ENCODE measurements at regions not wholly inside any gene's neighbourhood (a gene's known extent, or its start where the extent isn't known, plus 50 kb on each side); places are given as distances from the start of the nearest gene placed in this dataset.
"Not testable (repeated sequence)": the region's sequence is repeated elsewhere in the genome, so short reads cannot be mapped to it uniquely, and the experiment has no call there.

DNA sequence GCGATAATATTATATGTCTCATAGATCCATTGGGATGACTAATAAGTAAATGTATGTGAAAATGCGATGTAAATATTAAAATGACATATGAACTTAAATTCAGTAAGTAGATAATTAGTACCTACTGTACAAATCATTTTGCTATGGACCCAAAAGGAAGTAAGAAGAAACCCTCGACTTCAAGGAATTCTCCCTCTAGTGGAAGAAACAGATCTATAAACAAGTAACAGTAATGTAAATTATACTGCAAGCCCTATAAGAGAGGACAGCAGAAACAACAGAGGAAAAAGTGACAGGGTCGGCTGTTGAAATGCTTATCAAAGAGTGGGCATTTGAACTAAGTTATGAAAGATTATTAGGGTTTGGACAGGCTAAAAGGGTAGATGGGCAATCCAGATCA, 320.3 kb downstream of the DMAC1 start:
- DNase-seq (ENCODE audit: low read depth, low spot score) = no peak

DNA sequence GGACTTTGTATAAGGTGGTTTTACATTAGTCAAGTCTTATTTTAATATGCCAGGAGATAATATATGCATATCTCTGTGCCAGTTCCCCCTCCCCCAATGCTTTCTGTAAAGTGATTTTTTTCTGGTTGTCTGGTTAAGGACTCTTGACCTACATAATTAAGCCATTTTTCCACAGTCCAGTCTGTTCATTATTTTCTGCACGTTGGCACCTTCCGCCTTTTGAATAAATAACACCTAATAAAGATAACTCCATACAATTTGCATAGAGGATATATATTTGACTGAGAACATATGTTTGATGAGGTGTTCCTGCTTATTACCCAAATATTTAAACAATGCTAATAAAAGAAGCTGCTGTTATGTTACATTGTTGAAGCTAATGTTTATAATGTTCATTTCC, 320.9 kb downstream of the DMAC1 start:
- no peak for DNase-seq (ENCODE audit: low read depth, low spot score)

DNA sequence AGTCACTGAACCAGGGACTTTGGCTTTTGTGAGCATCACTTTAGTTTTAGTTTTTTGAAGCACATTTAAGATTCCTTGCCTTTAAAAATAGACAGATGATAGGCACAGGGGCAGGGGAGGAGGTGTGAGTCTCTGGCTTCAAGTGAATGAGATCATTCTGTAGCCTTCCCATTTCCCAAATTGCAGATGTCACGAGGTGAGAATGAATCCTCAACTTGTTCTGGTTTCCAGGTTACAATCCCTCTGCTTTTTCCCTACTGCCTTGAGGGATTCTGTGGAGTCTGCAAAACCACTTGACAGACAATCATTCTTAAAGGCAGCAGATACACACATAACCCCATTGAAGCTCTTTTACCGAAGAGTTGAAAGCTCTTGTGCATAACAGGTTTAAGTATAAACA, 332.4 kb downstream of the DMAC1 start:
- no peak for DNase-seq (ENCODE audit: low read depth, low spot score)

DNA sequence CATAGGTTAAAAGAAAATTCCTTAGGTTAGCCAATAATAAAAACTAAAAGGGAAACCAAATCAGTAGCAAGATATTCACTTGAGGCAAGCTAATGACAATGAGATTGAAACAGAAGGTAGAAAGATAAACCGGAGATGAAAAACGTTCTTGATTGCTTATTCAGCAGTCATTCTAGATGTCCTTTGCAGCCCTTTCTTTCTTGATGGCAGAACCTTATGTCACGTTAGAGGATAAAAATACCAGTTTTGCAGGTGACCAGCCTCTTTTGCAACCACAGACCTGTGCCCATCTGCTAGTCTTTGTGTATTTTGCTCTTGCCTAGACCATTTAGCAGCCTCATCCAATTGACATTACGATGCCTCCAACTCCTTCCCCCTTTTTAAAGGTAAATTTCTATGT, 337.8 kb downstream of the DMAC1 start:
- DNase-seq (ENCODE audit: low read depth, low spot score) = no peak

DNA sequence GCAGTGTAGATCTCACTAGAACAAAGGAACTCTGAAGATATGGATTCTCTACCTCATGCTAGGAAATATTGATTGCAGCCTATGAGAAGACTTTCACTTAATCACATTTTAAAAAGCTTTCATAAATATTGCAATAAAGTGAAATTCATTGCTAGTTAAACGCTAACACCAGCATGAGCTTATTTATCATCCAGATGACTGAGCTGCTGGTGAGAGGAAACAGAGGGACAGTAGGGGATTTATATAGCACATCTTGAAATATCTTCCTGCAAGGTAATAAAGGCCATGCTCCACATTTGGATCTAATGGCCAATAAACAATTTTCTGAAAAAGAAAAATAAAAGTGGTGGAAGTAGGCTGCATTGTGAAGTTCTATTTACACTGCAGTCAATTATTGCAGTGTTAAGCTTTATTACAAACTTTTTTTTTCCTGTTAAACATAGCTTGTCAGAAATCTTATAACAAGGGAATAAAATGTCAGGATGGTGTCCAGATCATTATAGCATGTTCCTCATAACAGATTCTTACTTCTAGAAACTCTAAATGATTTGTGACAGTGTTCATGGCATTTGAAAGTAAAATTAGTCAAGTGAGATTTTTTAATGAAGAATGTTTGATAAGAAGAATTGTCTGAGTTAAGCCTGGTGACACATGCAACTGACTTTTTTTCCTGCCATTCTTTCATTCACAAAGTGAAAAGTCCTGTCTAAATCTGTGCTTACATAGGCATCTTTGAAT, 342.6 kb downstream of the DMAC1 start:
- DNase-seq (ENCODE audit: low read depth, low spot score) = no peak

DNA sequence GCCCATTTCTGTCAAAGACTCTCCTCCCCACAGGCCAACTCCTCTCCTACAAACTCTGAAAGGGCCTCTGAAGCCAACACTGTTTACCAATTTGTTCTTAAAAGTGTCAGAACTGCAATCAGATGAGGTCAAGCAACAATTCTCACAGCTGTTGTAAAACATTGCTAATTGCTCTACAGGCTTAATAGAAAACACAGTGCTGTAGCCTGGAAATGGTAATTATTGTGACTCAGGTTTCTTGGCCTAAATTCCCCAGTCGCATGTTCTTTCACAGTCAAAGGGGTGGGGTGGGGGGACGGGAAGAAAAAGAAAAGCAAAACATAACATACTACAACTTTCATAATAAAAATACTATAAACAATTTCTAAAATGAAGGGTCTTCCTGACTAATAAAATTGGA, 343.2 kb downstream of the DMAC1 start:
- no peak for DNase-seq (ENCODE audit: low read depth, low spot score)

DNA sequence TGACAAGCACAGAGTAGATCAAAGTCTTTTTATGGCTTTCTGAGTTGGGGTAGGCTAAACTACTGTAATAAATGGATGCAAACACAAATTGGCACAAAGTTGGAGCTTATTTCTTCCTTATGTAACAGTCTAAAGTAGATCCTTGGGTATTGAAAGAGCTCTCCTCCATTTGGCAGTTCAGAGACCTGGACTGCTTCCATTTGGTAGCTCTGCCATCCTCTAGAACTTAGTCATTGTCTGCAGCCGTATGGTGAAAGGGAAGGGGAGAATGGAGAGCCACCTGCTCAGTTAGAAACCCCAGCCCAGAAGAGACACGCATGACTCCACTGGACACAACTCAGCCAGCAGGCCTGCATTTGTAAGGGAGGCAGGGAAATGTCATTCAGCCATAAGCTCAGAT, 345.0 kb downstream of the DMAC1 start:
- DNase-seq (ENCODE audit: low read depth, low spot score) = no peak

DNA sequence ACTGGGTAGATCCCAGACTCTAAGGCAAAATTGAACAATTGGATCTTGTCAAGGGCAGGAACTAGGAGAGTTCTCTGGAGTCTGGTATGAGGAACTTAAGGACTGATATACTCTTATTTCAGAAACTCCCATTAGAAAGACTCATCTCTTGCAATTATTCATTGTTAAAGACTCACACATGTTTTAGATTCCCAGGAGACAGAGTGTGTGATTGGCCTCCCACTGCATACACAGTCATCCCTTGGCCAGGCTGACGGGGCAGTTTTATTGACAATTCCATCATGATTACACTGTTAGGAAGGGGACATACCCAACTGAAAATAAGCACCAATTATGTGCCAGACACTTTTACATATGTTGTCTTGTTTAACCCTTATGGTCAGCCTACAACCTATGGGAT, 347.2 kb downstream of the DMAC1 start:
- DNase-seq (ENCODE audit: low read depth, low spot score) = no peak

DNA sequence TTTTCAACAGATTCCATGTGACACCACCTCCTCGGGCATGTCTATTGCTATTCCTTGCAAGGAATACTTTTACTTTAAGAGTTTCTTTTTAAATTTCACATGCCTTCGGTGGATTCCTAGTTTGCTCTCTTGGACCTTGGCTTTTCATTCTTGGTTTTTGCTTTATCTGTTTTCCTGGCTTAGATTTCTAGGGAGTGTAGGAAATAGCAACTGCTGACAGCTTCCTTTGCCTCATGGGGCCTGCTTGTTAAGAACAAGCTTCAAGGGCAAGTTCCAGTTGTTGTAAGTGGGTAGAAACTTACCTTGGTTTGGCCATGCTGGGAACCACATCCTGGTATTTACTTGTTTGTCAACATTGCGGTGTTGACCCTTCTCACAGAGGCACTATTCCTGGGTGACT, 348.5 kb downstream of the DMAC1 start:
- DNase-seq (ENCODE audit: low read depth, low spot score) = no peak

DNA sequence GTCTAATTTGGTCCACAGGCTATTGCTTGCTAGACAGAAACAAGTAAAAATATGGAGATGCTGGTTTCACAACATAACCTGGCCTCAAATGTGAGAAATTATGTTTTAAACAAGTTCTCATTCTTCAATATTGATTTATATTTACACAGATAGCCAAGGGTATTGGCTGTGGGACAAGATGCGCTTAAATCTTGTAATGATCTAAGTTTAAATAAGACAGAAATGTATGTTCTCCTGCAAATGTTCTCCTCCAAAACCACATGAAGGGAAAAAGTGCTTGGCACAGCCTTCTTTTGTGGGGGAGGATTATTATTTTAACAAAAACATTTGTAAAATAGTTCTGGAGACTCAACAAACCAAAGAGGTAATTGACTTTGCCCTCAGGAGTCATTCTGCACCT, 356.0 kb downstream of the DMAC1 start:
- DNase-seq (ENCODE audit: low read depth, low spot score) = no peak

DNA sequence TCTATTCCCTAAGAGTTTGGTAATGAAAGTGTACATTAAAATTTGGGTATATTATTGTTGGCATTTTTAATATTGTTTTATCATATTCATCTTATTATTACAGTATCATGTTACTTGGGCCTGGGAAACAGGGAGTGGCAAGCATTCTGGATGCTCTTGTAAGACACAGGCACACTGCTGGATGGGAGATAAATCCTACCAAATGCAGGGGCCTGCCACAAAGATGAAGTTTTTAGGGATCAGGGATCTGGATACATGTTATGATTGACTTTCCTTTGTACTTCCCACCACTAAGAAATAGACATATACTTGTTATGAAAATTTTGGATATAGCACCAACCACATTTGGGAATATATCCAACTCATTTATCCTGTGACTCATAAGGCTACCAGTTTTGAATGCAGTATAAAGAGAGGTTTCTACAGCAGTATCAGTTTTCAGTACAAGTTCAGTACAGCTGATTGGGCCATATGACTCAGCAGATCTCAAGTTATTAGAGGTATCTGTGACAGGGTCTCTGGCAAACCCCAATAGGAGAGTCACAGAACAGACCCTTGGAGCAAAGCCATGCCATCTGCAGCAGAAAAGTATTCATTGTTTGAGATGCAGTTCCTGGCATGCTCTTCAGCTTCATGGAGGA, 360.1 kb downstream of the DMAC1 start:
- no peak for DNase-seq (ENCODE audit: low read depth, low spot score)

DNA sequence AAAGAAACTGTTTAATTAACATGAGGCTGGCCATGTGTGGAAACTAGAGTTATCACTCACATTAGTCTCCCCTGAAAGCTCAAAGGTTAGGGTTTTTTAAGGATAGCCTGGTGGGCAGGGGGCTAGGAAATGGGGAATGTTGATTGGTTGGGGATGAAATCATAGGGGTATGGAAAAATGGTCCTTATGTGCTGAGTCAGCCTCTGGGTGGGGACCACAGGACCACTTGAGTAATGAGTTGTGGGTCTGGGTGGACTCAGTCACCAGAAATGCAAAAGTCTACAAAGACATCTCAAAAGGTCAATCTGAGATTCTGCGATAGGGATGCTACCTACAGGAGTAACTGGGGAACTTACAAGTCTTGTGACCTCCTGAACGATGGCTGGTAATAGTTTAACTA, 362.8 kb downstream of the DMAC1 start:
- no peak for DNase-seq (ENCODE audit: low read depth, low spot score)

DNA sequence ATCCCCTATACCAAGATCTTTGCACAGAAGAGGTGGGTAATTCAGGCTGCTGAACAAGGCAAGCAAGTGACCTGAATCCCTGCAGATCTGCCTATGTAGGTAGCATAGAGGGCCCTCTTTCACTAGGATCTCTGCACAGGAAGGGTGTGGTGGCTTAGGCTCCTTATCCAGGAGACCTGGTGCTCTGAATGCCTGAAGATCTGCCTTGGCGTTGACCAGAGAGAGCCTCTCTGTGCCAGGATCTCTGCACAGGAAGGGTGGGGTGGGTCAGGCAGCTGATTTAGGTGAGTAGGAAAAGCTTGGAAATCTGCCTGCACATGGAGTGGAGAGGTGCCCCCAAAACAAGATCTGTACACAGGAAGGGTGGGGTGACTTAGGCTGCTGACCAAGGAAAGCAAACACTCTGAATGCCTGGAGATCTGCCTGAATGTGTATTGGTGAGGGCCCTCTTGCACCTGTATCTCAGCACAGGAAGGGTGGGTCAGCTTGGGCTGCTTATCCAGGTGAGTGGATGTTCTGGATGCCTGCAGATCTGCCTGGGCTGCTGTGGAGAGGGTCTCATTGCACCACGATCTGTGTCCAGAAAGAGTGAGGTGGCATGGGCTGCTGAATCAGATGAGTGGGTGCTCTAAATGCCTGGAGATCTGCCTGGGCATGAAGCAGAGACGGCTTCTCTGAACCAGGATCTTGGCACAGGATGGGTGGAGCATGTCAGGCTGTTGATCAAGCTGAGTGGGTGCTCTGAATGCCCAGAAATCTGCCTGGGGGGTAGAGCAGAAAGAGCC, 365.9 kb downstream of the DMAC1 start:
- no peak for DNase-seq (ENCODE audit: low read depth, low spot score)

DNA sequence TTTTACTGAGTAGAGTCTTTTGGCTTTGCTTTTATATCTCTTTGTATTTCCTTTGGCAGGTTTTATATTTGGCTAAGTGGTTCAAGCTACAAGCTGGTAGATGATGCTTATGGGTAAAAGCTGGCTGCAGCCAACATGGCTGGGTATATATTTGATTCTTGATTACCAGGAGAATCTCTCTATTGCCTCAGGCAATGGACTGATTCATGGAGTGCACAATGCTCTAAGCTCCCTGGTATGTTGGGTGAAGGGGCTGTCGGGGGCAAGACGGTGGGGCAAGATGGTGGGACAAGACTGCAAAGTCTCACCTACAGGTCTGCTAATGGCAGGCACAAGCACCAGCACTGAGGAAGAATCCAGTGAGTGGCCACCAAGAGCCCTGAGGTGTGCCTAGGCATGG, 366.6 kb downstream of the DMAC1 start:
- DNase-seq (ENCODE audit: low read depth, low spot score) = no peak

DNA sequence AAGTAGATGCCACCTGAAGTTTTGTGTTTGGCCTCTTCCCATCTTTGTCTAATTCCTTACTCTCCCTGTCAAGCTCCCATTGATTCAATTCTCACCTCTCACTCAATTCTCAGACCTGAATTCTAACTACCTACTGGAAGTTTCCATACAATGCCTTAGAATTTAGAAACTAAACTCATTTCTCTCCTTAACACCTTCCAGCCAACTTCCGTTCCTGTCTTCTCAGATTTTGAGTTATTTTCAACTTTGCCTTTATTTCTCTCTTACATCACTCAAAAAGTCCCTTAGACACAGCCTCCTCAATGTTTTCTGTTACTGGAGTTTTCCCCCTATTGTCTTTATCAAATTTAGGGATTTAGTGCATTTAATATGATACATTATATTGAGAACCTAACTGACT, 382.2 kb downstream of the DMAC1 start:
- DNase-seq (ENCODE audit: low read depth, low spot score) = not testable (repeated sequence)

DNA sequence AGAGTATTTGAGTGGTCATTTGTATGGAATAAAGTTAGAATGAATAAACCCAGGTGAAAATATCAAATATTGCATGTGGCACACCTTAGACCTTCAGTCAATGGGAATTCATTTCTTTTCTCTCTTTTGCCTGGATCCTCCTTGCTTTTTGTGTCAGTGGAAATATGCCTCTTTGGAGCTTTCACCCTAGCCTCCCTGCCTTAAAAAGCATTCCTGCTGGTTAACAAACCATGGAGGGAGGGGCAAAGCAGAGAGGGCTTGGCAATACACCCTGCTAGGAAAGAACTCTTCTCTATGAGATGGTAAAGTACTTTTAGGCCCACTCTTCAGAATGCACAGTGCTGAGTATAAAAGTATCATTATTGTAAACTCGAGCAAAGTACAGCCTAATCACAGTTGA, 383.7 kb downstream of the DMAC1 start:
- no peak for DNase-seq (ENCODE audit: low read depth, low spot score)

DNA sequence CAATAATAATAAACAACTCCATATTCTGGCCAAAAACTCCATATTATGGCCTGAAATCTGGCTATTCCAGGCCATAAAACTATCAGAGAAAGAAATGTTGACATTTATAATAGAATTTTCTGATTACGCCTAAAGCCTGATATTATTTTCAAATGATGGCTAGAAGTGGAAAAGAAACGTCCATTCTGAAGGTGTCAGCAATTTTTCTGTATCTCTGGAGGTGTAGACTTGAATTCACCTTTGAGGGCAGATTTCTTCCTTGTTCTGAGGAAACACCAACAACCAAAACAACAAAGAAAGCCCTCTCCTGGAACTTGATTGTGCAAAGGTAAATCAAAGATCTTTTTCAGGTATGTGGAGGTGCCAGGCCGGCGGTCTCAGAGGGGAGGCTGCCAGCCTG, 390.7 kb downstream of the DMAC1 start:
- no peak for DNase-seq (ENCODE audit: low read depth, low spot score)

DNA sequence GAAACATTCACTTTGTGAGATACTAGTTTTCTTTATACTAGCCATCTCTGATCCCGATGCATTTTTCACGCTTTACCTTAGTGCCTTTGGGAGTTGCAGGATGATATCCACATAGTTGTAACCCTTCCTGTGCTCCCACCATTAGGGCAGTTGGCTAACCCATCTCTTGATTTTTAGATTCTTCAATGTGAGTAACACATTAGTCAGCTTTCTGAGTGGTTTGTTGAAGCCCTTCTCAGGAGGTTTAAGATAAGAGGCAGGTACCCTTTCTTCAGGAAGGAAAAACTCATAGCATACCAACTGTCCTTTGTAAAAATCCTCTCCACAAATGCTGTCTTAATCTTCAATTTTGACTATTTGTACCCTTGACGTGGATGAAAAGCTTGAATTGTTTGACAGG, 392.3 kb downstream of the DMAC1 start:
- DNase-seq (ENCODE audit: low read depth, low spot score) = no peak

DNA sequence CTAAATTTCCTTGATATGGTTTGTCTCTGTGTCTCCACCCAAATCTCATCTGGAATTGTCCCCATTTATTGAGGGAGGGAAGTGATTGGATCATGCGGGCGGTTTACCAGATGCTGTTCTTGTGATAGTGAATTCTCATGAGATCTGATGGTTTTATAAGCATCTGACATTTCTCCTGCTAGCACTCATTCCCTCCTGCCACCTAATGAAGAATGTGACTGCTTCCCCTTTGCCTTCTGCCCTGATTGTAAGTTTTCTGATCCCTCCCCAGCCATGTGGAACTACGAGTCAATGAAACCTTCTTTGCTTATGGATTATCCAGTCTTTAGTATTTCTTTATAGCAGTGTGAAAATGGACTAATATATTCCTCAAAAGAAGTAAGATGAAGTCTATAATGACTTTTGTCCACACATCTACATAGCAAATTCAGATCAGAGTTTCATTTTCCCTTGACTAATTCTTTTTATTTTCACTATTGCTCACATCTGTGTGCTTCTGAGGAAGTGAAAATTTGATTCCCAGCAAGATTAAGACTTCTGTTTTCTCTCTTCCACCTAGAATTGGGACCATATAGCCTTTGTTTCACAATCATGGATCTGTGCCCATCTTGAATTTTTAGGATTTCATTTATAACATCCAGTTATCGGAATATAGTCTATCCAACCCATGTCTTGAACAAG, 393.5 kb downstream of the DMAC1 start:
- DNase-seq (ENCODE audit: low read depth, low spot score) = no peak

DNA sequence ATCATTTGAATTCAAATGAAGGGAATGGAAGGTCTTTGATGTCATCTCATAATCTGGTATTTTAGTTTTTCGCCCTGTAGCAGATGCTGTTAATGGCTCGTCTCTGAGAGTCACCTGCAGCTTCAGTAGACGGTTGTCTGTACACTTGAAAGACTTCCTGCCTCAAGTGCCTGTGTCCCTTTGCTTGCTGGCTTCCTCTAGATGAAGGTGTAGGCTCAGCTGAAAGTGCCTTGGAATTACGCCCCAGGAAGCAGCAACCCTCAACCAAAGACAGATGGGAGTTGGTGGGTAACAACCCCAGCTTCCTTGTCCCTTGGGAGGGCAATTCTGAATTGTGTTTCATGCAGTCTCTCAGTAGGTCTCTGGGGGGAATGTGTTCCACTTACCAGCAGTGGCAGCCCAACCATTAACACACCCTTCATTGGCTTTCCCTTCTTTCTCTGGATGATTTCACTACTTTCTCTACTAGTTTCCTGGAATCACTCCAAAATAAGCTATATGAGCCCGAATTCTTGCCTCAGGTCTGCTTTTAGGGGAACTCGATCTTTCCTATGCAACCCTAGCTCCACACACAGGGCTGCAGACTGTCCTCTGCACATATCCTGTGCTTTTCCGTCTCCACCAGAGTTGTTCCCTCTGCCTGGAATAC, 395.6 kb downstream of the DMAC1 start:
- no peak for DNase-seq (ENCODE audit: low read depth, low spot score)

DNA sequence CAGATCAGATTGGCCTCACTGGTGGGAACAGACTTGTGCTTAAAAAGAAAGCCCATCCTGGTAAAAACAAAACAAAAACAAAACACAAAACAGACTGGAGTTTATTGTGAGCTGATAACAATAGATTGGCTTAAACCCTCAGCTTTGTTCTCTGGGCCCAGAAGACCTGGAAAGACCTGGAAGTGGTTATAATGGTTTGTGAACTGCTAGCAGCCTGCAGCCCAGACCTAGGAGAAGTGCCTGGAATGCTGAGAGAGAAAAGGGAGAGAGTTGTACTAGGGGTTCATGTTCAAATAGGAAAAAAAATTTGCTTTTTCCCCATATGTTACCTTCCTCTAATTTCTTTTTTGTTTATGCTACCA, 396.6 kb downstream of the DMAC1 start:
- no peak for DNase-seq (ENCODE audit: low read depth, low spot score)
